IPS-20b (cell line): ENCODE measurements at regions not wholly inside any gene's neighbourhood (a gene's known extent, or its start where the extent isn't known, plus 50 kb on each side); places are given as distances from the start of the nearest gene placed in this dataset.

ENCODE experiments used
- H3K27ac ChIP-seq: one replicate; pipeline ENCODE4 v1.5.1; 2013; ENCODE audit warnings: low read length
- H3K27me3 ChIP-seq: 2 replicates; pipeline ENCODE4 v1.6.1; 2013; ENCODE audit warnings: mild to moderate bottlenecking, low read length, inconsistent platforms; ENCODE audit not compliant: insufficient read depth
- H3K36me3 ChIP-seq: 2 replicates; pipeline ENCODE4 v1.6.1; 2013; ENCODE audit warnings: low read depth, mild to moderate bottlenecking, inconsistent platforms, low read length, moderate library complexity; ENCODE audit not compliant: insufficient read depth
- H3K4me1 ChIP-seq: 2 replicates; pipeline ENCODE4 v1.6.1; 2013; ENCODE audit warnings: mild to moderate bottlenecking, control low read depth, inconsistent platforms, low read length, moderate library complexity; ENCODE audit not compliant: insufficient read depth
- H3K4me3 ChIP-seq: 2 replicates; pipeline ENCODE4 v1.5.1; 2013; ENCODE audit warnings: mild to moderate bottlenecking, low read length, inconsistent platforms
- H3K9ac ChIP-seq: 2 replicates; pipeline ENCODE4 v1.6.1; 2013; ENCODE audit warnings: low read depth, mild to moderate bottlenecking, inconsistent platforms, low read length, moderate library complexity
- H3K9me3 ChIP-seq: 2 replicates; pipeline ENCODE4 v1.6.1; 2013; ENCODE audit warnings: mild to moderate bottlenecking, low read depth, low read length, inconsistent platforms; ENCODE audit not compliant: insufficient read depth

- H3K9me3 ChIP-seq = no peaks in the 10 kb centered on the region
- no peaks in the 10 kb centered on the region for H3K27me3 ChIP-seq
- no peak overlapping the region for H3K9ac ChIP-seq
- no peak overlapping the region for H3K27ac ChIP-seq
- no peaks in the 10 kb centered on the region for H3K4me1 ChIP-seq
- no peaks in the 10 kb centered on the region for H3K36me3 ChIP-seq
- H3K4me3 ChIP-seq = no peak overlapping the region
These were observed 819.9 kb downstream of the FAM181B start for GRCh38 chr11:81913793-81914192.

GRCh38 chr11:81907996-81908395 is 825.7 kb downstream of the FAM181B start:
- H3K36me3 ChIP-seq = no peaks in the 10 kb centered on the region
- H3K9ac ChIP-seq = no peak overlapping the region
- H3K27me3 ChIP-seq = no peaks in the 10 kb centered on the region
- H3K27ac ChIP-seq = no peak overlapping the region
- H3K9me3 ChIP-seq = no peaks in the 10 kb centered on the region
- no peaks in the 10 kb centered on the region for H3K4me1 ChIP-seq
- H3K4me3 ChIP-seq = no peak overlapping the region

DNA sequence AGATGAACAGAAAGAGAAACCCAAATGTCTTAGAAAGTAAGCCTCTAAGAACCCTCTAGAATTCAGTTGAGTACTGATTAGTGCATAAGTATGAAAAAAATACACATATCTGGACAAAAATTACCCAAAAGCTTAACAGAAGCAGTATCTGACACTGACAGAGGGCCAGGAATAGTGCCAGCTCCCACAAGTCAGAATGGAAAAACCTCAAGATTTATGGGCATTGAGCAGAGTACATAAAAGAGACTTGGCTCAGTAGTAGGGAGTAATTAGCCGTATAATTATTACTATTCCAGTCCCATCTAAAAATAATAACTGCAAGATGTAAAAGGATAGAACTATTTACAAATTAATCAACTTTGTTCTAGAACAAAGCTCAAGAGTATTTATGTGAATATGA is 834.5 kb downstream of the FAM181B start:
- Histone ChIP-seq H3K4me3 (no peak overlapping the region), H3K27me3 (no peaks in the 10 kb centered on the region), H3K27ac (no peak overlapping the region), H3K36me3 (no peaks in the 10 kb centered on the region), H3K9me3 (peaks cover 8% of the 10 kb centered on the region), H3K9ac (no peak overlapping the region), H3K4me1 (no peaks in the 10 kb centered on the region)

GRCh38 chr11:81897639-81898038 is 836.0 kb downstream of the FAM181B start:
- Histone ChIP-seq H3K9me3 (peaks cover 8% of the 10 kb centered on the region), H3K9ac (no peak overlapping the region), H3K36me3 (no peaks in the 10 kb centered on the region), H3K27me3 (no peaks in the 10 kb centered on the region), H3K27ac (no peak overlapping the region), H3K4me1 (no peaks in the 10 kb centered on the region), H3K4me3 (no peak overlapping the region)

- Histone ChIP-seq H3K27ac (no peak overlapping the region), H3K9ac (no peak overlapping the region), H3K9me3 (no peaks in the 10 kb centered on the region; the same call in 1 of the 2 replicates), H3K36me3 (no peaks in the 10 kb centered on the region), H3K27me3 (no peaks in the 10 kb centered on the region), H3K4me3 (no peak overlapping the region), H3K4me1 (no peaks in the 10 kb centered on the region)
These were observed 838.4 kb downstream of the FAM181B start for GRCh38 chr11:81895258-81895657.

DNA sequence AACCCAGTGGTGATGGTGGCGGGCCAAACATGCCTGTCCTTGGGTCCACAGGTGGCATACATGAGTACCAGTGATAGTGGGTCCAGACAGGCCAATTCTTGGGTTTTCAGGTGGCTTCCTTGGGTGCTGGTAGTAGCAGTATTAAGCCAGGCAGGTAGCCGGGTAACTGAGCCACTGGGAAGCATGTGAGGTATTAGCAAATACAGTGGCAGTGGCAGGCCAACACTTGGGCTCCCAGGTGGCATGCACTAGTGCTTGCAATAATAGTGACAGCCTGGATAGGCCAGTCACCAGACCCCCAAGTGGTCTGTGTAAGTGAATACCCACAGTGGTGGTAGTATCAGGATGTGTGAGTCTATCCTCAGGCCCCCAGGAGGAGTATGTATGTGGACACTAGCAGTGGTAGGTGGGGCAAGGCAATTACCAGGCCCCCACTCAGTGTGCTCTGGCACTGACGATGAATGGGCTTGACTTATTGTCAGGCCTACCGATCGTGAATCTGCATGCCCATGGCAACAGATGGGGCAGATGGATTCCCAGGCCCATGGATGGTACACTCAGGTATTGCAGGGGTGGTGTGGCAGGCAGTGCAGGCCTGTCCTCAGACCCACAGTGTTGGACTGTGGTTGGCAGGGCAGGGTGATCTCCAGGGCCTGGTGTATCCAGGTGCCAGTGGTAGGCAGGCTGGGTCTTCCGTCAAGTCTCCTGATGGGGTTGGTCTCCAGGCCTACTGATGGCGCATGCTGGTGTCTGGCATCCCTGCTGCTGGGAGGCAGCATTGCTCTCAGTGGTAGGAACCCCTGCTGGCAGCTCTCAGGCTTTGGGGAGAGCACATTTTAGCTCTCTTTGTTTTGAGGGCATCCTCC is 840.7 kb downstream of the FAM181B start:
- Histone ChIP-seq H3K9ac (no peak overlapping the region), H3K4me1 (no peaks in the 10 kb centered on the region), H3K36me3 (no peaks in the 10 kb centered on the region), H3K27ac (no peak overlapping the region), H3K9me3 (no peaks in the 10 kb centered on the region; the same call in 1 of the 2 replicates), H3K27me3 (no peaks in the 10 kb centered on the region), H3K4me3 (no peak overlapping the region)

- no peaks in the 10 kb centered on the region for H3K36me3 ChIP-seq
- no peak overlapping the region for H3K4me3 ChIP-seq
- no peaks in the 10 kb centered on the region for H3K27me3 ChIP-seq
- no peak overlapping the region for H3K27ac ChIP-seq
- no peaks in the 10 kb centered on the region; the same call in 1 of the 2 replicates for H3K9me3 ChIP-seq
- H3K4me1 ChIP-seq = no peaks in the 10 kb centered on the region
- H3K9ac ChIP-seq = no peak overlapping the region
These were observed 845.3 kb downstream of the FAM181B start for GRCh38 chr11:81888391-81888790.

GRCh38 chr11:81887671-81888070 is 846.0 kb downstream of the FAM181B start:
- H3K36me3 ChIP-seq = no peaks in the 10 kb centered on the region
- no peak overlapping the region for H3K27ac ChIP-seq
- no peaks in the 10 kb centered on the region for H3K27me3 ChIP-seq
- H3K4me3 ChIP-seq = no peak overlapping the region
- H3K9me3 ChIP-seq = no peaks in the 10 kb centered on the region; the same call in 1 of the 2 replicates
- no peaks in the 10 kb centered on the region for H3K4me1 ChIP-seq
- no peak overlapping the region for H3K9ac ChIP-seq

DNA sequence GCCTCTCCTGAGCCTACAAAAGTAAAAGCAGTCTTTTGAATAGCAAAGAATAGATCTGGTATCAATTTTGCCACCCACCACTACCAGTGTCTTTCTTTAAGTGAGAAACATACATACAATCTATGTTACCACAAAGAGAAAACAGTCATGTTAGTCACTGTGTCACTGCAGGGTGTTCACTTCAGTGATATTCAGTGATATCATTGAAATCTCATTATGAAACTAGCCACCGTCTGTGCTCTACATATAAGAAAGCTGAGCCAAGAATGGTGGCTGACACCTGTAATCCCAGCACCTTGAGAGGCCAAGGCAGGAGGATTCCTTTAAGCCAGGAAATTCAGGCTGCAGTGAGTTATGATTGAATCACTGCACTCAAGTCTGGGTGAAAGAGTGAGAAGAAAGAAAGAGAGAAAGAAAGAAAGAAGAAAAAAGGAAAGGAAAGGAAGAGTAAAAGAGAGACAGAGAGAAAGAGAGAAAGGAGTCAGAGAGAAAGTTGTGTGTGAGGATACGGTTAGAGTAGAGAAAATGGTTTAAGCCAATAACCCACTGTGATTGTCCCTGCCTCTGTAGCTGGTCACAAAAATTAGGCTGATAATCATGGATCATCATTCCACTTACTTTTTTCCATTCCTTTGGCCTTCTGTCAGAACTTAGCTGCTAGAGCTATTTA is 847.1 kb downstream of the FAM181B start:
- Histone ChIP-seq H3K36me3 (no peaks in the 10 kb centered on the region), H3K27me3 (no peaks in the 10 kb centered on the region), H3K9me3 (no peaks in the 10 kb centered on the region), H3K4me3 (no peak overlapping the region), H3K9ac (no peak overlapping the region), H3K27ac (no peak overlapping the region), H3K4me1 (no peaks in the 10 kb centered on the region)

DNA sequence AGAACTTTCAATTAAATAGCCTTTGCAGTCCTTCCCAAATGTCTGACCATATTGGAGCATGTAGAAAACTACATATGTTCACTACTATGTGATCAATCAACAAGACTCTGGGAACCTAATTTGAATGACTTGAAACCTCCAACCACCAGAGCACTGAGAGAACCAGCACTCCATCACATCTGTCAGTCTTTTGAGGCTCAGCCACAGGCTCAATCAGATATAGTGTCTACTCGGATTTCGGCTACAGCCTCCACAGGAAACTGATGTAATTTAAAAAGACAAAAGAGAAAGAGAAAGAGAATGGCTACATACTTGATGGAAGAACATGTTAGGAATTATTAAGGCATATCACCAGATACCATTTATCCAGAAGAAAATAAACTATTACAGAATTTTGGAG is 859.0 kb downstream of the FAM181B start:
- H3K4me1 ChIP-seq = no peaks in the 10 kb centered on the region
- no peaks in the 10 kb centered on the region for H3K27me3 ChIP-seq
- H3K27ac ChIP-seq = no peak overlapping the region
- H3K9me3 ChIP-seq = no peaks in the 10 kb centered on the region
- H3K9ac ChIP-seq = no peak overlapping the region
- H3K4me3 ChIP-seq = no peak overlapping the region
- no peaks in the 10 kb centered on the region for H3K36me3 ChIP-seq

DNA sequence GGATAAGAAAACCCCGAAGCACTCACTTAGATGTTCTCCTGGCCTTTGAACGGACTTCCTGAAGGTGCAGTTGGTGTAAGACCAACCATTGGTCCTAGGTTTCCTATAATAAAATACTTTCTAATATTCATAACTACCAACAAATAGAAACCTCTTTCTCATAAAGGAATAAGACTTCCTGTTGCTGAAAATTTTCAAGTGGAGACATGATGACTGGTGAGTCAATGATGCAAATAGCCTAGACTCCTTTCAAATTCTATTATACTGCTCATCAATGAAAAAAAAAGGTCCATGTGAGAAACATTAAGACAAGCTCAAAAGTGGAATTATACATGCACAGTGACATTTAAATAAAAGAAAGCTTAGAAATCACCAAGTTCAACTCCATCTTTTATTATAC is 862.8 kb downstream of the FAM181B start:
- Histone ChIP-seq H3K27ac (no peak overlapping the region), H3K9ac (no peak overlapping the region), H3K4me1 (no peaks in the 10 kb centered on the region), H3K36me3 (no peaks in the 10 kb centered on the region), H3K9me3 (no peaks in the 10 kb centered on the region), H3K27me3 (no peaks in the 10 kb centered on the region), H3K4me3 (no peak overlapping the region)

DNA sequence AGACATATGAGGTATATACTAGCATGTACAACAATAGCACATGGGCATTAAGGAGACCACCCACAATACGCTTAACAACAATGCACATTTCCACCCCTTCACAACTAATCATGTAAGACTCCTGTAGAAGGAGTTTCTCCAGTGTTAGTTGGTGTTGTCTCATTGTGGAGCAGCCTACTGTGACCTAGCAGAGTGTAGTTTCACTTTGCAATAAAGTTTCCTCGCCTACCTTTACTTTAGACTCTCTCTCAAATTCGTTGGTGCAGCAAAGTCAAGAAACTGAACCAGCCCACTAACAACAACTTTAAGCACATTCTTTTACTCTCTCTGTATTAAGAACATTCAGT is 863.6 kb downstream of the FAM181B start:
- H3K9ac ChIP-seq = no peak overlapping the region
- no peaks in the 10 kb centered on the region for H3K27me3 ChIP-seq
- H3K36me3 ChIP-seq = no peaks in the 10 kb centered on the region
- H3K9me3 ChIP-seq = no peaks in the 10 kb centered on the region
- H3K27ac ChIP-seq = no peak overlapping the region
- no peaks in the 10 kb centered on the region for H3K4me1 ChIP-seq
- H3K4me3 ChIP-seq = no peak overlapping the region
